H9 (cell line): ENCODE measurements at regions not wholly inside any gene's neighbourhood (a gene's known extent, or its start where the extent isn't known, plus 50 kb on each side); places are given as distances from the start of the nearest gene placed in this dataset.

Experiments
- DNase-seq: peaks from one replicate; pipeline ENCODE4 v3.0.0-alpha.2; 2017
- H2AFZ ChIP-seq: one replicate; pipeline ENCODE4 v1.6.1; 2013; ENCODE audit warnings: mild to moderate bottlenecking, low read length, control low read depth, moderate library complexity
- H2AK5ac ChIP-seq: 2 replicates; pipeline ENCODE4 v1.6.1; 2013; ENCODE audit warnings: low read length, control low read depth, mixed read lengths; ENCODE audit not compliant: insufficient read length
- H2BK120ac ChIP-seq: one replicate; pipeline ENCODE4 v1.6.1; 2013; ENCODE audit warnings: low read depth, mild to moderate bottlenecking, low read length, control low read depth, inconsistent platforms; ENCODE audit not compliant: poor library complexity, severe bottlenecking
- H2BK12ac ChIP-seq: 2 replicates; pipeline ENCODE4 v1.6.1; 2013; ENCODE audit warnings: low read length, control low read depth, mixed read lengths, low read depth; ENCODE audit not compliant: insufficient read length
- H2BK15ac ChIP-seq: 2 replicates; pipeline ENCODE4 v1.6.1; 2013; ENCODE audit warnings: low read depth, low read length, control low read depth
- H2BK20ac ChIP-seq: one replicate; pipeline ENCODE4 v1.6.1; 2013; ENCODE audit warnings: low read depth, mild to moderate bottlenecking, low read length, control low read depth, inconsistent platforms; ENCODE audit not compliant: poor library complexity, severe bottlenecking
- H2BK5ac ChIP-seq: 2 replicates; pipeline ENCODE4 v1.6.1; 2013; ENCODE audit warnings: low read length, control low read depth, mixed read lengths; ENCODE audit not compliant: insufficient read length
- H3K14ac ChIP-seq: 2 replicates; pipeline ENCODE4 v1.6.1; 2013; ENCODE audit warnings: low read length, control low read depth; ENCODE audit not compliant: insufficient read depth
- H3K18ac ChIP-seq: 2 replicates; pipeline ENCODE4 v1.6.1; 2013; ENCODE audit warnings: low read depth, mild to moderate bottlenecking, mixed read lengths, low read length, control low read depth; ENCODE audit not compliant: insufficient read length
- H3K23ac ChIP-seq: 2 replicates; pipeline ENCODE4 v1.6.1; 2013; ENCODE audit warnings: low read length, control low read depth, mixed read lengths, low read depth; ENCODE audit not compliant: insufficient read length
- H3K23me2 ChIP-seq: 2 replicates; pipeline ENCODE4 v1.6.1; 2013; ENCODE audit warnings: low read depth, mild to moderate bottlenecking, mixed read lengths, low read length, control low read depth; ENCODE audit not compliant: insufficient read length, poor library complexity, severe bottlenecking
- H3K27ac ChIP-seq: 2 replicates; pipeline ENCODE4 v1.5.1; 2013; ENCODE audit warnings: low read length, control low read depth, mixed read lengths, low read depth; ENCODE audit not compliant: insufficient read length
- H3K27me3 ChIP-seq: 2 replicates; pipeline ENCODE4 v1.6.1; 2013; ENCODE audit warnings: low read length, control low read depth, inconsistent platforms; ENCODE audit not compliant: insufficient read depth
- H3K4ac ChIP-seq: 2 replicates; pipeline ENCODE4 v1.6.1; 2013; ENCODE audit warnings: low read depth, mild to moderate bottlenecking, control low read depth, inconsistent platforms, low read length, moderate library complexity
- H3K4me1 ChIP-seq: 2 replicates; pipeline ENCODE4 v1.6.1; 2013; ENCODE audit warnings: low read length, control low read depth, inconsistent platforms; ENCODE audit not compliant: insufficient read depth
- H3K4me2 ChIP-seq: 2 replicates; pipeline ENCODE4 v1.6.1; 2013; ENCODE audit warnings: low read length, control low read depth, mixed read lengths; ENCODE audit not compliant: insufficient read length, insufficient read depth
- H3K56ac ChIP-seq: 2 replicates; pipeline ENCODE4 v1.6.1; 2013; ENCODE audit warnings: low read depth, mild to moderate bottlenecking, mixed read lengths, low read length, control low read depth; ENCODE audit not compliant: insufficient read length
- H3K79me1 ChIP-seq: 2 replicates; pipeline ENCODE4 v1.6.1; 2013; ENCODE audit warnings: low read depth, mild to moderate bottlenecking, moderate library complexity, low read length, control low read depth, inconsistent platforms; ENCODE audit not compliant: insufficient read depth, poor library complexity, severe bottlenecking
- H3K79me2 ChIP-seq: 2 replicates; pipeline ENCODE4 v1.6.1; 2013; ENCODE audit warnings: low read length, control low read depth, inconsistent platforms; ENCODE audit not compliant: insufficient read depth
- H3K9ac ChIP-seq: 2 replicates; pipeline ENCODE4 v1.6.1; 2013; ENCODE audit warnings: low read length, control low read depth, mixed read lengths; ENCODE audit not compliant: insufficient read length; ENCODE audit errors: extremely low read depth
- H3K9me3 ChIP-seq: one replicate; pipeline ENCODE4 v1.6.1; 2013; ENCODE audit warnings: low read depth, low read length, inconsistent platforms; ENCODE audit not compliant: control insufficient read depth
- H3T11ph ChIP-seq: one replicate; pipeline ENCODE4 v1.6.1; 2013; ENCODE audit warnings: mild to moderate bottlenecking, low read length, control low read depth, inconsistent platforms
- H4K20me1 ChIP-seq: one replicate; pipeline ENCODE4 v1.6.1; 2013; ENCODE audit not compliant: control insufficient read depth, insufficient read length, insufficient read depth
- H4K5ac ChIP-seq: 2 replicates; pipeline ENCODE4 v1.6.1; 2013; ENCODE audit warnings: low read depth, mild to moderate bottlenecking, mixed read lengths, low read length, control low read depth; ENCODE audit not compliant: insufficient read length
- H4K8ac ChIP-seq: replicated peaks from 2 replicates; pipeline ENCODE4 v1.6.1; 2013; ENCODE audit warnings: low read length, control low read depth, mixed read lengths, low read depth; ENCODE audit not compliant: insufficient read length
- H4K91ac ChIP-seq: 2 replicates; pipeline ENCODE4 v1.6.1; 2013; ENCODE audit warnings: low read depth, mild to moderate bottlenecking, moderate library complexity, mixed read lengths, low read length, control low read depth; ENCODE audit not compliant: insufficient read length
- H3K27ac Mint-ChIP-seq, 3 experiments: 2 replicates in 2 of 3; 3 replicates in 1 of 3; pipeline ENCODE4 v1.8.0; 2020 to 2021; ENCODE audit warnings: mixed read lengths in 3 of 3, mild to moderate bottlenecking in 1 of 3, moderate library complexity in 1 of 3
- H3K27me3 Mint-ChIP-seq: 2 replicates; pipeline ENCODE4 v1.8.0; 2021; ENCODE audit warnings: low read depth, mild to moderate bottlenecking, moderate library complexity, mixed read lengths
- H3K36me3 Mint-ChIP-seq, 3 experiments: 2 replicates in 2 of 3; 3 replicates in 1 of 3; pipeline ENCODE4 v1.8.0; 2020 to 2021; ENCODE audit warnings: low read depth in 3 of 3, mixed read lengths in 3 of 3; ENCODE audit not compliant: insufficient read depth in 1 of 3
- H3K4me1 Mint-ChIP-seq, 2 experiments: 2 replicates each; pipeline ENCODE4 v1.8.0; 2020; ENCODE audit warnings: mixed read lengths in 2 of 2
- H3K4me3 Mint-ChIP-seq, 2 experiments: 2 replicates in 1 of 2; 3 replicates in 1 of 2; pipeline ENCODE4 v1.8.0; 2020 to 2021; ENCODE audit warnings: mild to moderate bottlenecking in 2 of 2, mixed read lengths in 2 of 2, moderate library complexity in 1 of 2
- H3K9me3 Mint-ChIP-seq, 2 experiments: 2 replicates in 1 of 2; 3 replicates in 1 of 2; pipeline ENCODE4 v1.8.0; 2020; ENCODE audit warnings: mild to moderate bottlenecking in 2 of 2, mixed read lengths in 2 of 2, moderate library complexity in 1 of 2
- CTCF ChIP-seq: fragments of 200-600 bp; sonication (generic); conservative IDR thresholded peaks from 3 replicates; pipeline ENCODE4 v1.8.0; 2021; ENCODE audit warnings: antibody characterized with exemption, mild to moderate bottlenecking
- WGBS: extraction: QIAGEN DNeasy Blood & Tissue Kit; methylation state at CpG from one replicate; pipeline ENCODE4 v1.1.7; 2013; ENCODE audit warnings: missing lambda C conversion rate, low lambda C conversion rate, mixed read lengths; ENCODE audit not compliant: insufficient read length; ENCODE audit errors: extremely low coverage; 5-methylcytosine and 5-hydroxymethylcytosine counted together

DNA sequence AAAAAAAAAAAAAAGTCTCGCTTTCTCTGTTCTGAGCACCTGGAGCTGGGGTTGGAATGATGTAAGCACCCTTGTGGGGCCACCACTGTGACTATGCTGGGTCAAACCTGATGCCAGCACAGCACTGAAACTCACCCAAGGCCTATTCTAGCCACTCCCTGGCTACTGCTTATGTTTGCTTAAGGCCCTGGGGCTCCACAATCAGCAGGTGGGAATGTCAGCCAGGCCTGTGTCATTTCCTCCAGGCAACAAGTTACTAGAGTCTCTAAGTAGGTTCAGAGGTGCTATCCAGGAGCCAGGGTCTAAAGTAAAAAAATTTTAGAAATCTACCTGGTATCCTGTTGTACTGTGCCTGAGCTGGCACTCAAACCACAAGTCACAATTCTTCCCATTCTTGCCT lies 1306.8 kb downstream of the STIM2 start:
- H3K27me3 ChIP-seq = no peaks in the 10 kb centered on the region
- no peak overlapping the region for H2AK5ac ChIP-seq
- H3K36me3 Mint-ChIP-seq = no peaks in the 10 kb centered on the region
- no peak overlapping the region for H2AFZ ChIP-seq
- H3K9me3 Mint-ChIP-seq = no peaks in the 10 kb centered on the region
- H3K27ac Mint-ChIP-seq = no peak overlapping the region
- H2BK12ac ChIP-seq = no peak overlapping the region
- no peaks in the 10 kb centered on the region for H3K23me2 ChIP-seq
- H3K14ac ChIP-seq = no peak overlapping the region
- no peak overlapping the region for H2BK15ac ChIP-seq
- no peak overlapping the region for H3K23ac ChIP-seq
- no peaks in the 10 kb centered on the region for H3K4me1 ChIP-seq
- H3K18ac ChIP-seq = no peak overlapping the region
- H2BK20ac ChIP-seq = no peak overlapping the region
- H4K5ac ChIP-seq = no peak overlapping the region
- no peak overlapping the region for H3K9ac ChIP-seq
- no peak for DNase-seq
- no peak overlapping the region for H3K4ac ChIP-seq
- no peak overlapping the region for H4K8ac ChIP-seq
- no peak overlapping the region for H2BK5ac ChIP-seq
- H3K4me3 Mint-ChIP-seq = no peak overlapping the region
- no peak overlapping the region for H3K4me2 ChIP-seq
- no peak overlapping the region for H3K27ac ChIP-seq
- H3K4me1 Mint-ChIP-seq = no peaks in the 10 kb centered on the region
- no peak overlapping the region for H3K56ac ChIP-seq
- WGBS = no CpG with 5 or more reads among the region's 1 CpG
- no peak overlapping the region for H3T11ph ChIP-seq
- no peaks in the 10 kb centered on the region for H3K9me3 ChIP-seq
- H3K27me3 Mint-ChIP-seq = no peaks in the 10 kb centered on the region
- H3K79me1 ChIP-seq = no peaks in the 10 kb centered on the region
- no peak overlapping the region for H4K91ac ChIP-seq
- no peak for TF ChIP-seq CTCF
- no peak overlapping the region for H2BK120ac ChIP-seq
- no peaks in the 10 kb centered on the region for H4K20me1 ChIP-seq
- H3K79me2 ChIP-seq = no peaks in the 10 kb centered on the region
